HG03432 (cell line): ENCODE measurements at regions not wholly inside any gene's neighbourhood (a gene's known extent, or its start where the extent isn't known, plus 50 kb on each side); places are given as distances from the start of the nearest gene placed in this dataset.
"Not testable (repeated sequence)": the region's sequence is repeated elsewhere in the genome, so short reads cannot be mapped to it uniquely, and the experiment has no call there.

ENCODE experiments used
- ATAC-seq: cut with Tn5 transposase; IDR thresholded peaks from one replicate; pipeline ENCODE4 v1.9.1; 2021; ENCODE audit warnings: mild to moderate bottlenecking, moderate library complexity; ENCODE audit not compliant: unreplicated experiment

DNA sequence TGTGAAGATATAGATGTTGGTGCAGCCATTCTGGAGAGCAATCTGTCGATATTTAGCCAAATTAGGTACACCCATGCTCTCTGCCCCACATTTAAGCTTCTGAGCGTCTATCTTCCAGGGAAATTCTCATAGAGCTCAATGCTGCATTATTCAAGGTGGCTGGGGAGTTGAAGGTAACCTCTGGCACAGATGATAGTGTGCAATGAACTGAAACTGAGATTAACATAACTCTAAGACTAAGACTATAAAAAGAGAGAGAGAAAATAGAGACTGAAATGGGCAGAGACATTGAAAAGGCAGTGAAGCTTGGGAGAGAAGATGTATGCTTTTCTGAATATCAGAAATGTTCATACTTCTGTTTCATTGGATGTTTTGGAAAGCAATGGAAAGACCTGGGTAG is 1197.0 kb upstream of the AUTS2 start:
- ATAC-seq: no peak

- ATAC-seq: no peak
Measured at GRCh38 chr7:68406480-68406879, 1191.8 kb upstream of the AUTS2 start.

- no peak for ATAC-seq
Measured at GRCh38 chr7:68407460-68407859, 1190.8 kb upstream of the AUTS2 start.

- no peak for ATAC-seq
Measured at GRCh38 chr7:68408873-68409272, 1189.4 kb upstream of the AUTS2 start.

GRCh38 chr7:68409851-68410250 is 1188.4 kb upstream of the AUTS2 start:
- no peak for ATAC-seq

GRCh38 chr7:68410693-68411092 is 1187.6 kb upstream of the AUTS2 start:
- ATAC-seq: not testable (repeated sequence)

DNA sequence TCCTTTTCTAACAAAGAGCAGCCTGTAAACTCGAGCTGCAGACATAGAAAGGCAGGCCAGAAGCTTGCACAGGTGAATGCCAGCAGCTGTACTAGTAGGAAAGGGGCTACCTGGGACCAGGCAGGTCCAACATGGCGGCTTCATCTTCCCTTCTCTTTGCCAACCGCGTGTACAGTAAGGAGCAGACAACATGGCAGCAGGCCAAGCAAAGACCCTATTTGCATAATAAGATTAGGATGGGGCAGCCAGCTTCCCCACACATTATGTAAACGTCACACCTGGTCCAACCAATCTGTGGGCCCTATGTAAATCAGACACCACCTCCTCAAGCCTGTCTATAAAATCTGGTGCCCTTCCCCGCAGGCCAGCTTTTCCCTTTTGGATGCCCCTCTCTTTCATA is 1186.5 kb upstream of the AUTS2 start:
- ATAC-seq: no peak

DNA sequence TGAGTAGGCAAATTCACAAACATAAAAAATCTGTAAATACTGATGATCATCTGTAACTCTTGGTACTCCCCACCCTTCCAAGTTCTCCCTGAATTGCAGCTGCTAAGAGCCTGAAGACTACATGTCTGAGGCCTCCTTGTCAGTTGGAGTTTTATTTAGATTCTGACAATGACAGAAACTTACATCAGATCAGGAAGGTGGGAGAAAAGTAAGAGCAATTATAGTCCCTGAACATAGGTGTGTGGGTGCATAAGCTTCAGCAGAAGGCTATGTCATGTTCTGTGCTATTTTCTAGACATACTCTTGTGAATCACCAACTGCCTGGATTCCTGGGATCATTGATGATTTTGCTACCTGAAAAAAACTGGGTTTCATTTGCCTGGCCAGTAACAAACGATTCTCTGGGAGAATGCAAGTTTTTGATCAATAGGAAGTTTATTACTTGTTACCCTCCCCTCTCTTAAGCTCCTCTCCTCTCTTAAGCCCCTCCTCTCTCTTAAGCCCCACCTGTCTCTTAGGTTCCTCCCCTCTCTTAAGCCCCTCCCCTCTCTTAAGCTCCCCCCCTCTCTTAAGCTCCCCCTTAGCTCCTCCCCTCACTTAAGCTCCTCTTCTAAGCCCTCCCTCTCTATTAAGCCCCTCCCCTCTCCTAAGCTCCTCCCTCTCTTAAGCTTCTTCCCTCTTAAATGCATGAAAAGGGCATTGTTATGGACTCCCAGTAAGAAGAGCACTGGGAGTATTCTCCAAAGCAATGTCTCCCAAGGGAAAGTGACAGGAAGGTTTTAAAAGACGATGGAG is 1183.4 kb upstream of the AUTS2 start:
- no peak for ATAC-seq

GRCh38 chr7:68417002-68417401 is 1181.3 kb upstream of the AUTS2 start:
- no peak for ATAC-seq

DNA sequence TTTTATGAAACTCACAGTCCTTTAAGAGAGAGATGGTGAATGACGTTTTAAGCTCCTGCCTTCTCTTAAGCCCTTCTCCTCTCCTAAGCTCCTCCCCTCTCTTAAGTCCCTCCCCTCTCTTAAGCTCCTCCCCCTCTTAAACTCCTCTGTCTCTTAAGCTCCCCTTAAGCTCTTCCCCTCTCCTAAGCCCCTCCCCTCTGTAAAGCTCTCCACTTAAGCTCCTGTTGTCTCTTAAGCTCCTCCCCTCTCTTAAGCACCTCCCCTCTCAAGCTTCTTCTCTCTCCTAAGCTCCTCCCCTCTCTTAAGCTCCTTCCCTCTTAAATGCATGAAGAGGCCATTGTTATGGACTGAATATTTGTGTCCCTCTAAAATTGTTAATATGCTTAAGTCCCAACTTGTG is 1180.6 kb upstream of the AUTS2 start:
- ATAC-seq: no peak

- no peak for ATAC-seq
Measured at GRCh38 chr7:68420342-68421192, 1177.7 kb upstream of the AUTS2 start.

- ATAC-seq: no peak
Measured at GRCh38 chr7:68421712-68422111, 1176.6 kb upstream of the AUTS2 start.

DNA sequence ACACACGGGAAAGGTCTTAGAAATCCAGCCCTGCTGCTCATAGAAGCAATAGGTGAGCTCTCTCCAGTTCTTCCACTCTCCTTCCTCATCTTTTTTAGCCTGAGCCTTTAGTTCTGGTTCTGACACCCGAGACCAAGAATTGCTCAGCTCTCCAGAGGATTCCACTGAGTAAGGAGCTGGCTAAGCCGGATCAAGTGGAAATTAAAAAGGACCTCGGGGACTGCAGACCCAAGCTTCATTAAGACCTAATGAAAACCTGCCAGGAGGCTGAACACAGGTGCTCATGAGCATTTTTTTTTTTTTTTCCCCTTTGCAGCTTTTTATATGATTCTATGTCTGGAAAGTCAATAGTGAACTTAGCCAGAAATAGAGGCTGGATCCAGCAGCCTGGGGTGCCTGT is 1176.0 kb upstream of the AUTS2 start:
- no peak for ATAC-seq

DNA sequence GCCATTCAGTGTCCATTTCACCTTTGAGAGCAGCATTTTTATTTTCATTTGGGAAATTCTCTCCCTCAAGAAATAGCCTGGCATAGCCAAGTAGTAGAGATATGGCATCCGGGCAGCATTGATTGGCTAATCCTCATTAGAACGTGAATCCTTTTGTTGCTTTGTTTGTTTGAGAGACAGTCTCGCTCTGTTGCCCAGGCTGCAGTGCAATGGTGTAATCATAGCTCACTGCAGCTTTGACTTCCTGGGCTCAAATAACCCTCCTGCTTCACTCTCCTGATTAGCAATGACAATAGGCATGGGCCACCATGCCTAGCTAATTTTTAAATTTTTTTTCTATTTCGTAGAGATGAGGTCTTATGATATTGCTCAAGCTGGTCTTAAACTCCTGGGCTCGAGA is 1174.9 kb upstream of the AUTS2 start:
- ATAC-seq: no peak

DNA sequence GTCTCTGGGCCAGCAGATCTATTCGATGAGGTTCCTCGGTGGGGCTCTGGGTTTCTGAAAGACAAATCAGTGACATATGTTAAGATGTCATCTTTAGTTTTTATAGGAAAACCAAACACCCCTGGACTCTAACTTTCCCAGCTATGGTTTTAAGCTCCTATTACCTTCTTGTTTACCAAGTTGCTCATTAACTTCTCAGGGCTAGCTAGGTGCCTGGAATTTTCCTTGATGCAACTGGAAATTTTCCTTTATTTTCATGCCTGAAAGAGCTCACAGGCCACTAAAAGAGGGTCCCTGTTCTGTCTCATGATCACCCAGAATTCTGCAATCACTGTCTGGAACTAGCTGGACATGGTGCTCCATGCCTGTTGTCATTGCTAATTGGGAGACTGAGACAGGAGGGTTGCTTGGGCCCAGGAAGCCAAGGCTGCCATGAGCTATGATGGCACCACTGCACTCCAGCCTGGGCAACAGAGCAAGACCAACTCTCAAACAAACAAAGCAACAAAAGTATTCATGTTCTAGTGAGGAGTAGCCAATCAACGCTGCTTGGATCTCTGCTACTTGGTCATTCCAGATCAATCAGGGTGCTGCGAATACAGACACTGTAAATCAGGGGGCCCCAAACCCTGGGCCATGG is 1173.5 kb upstream of the AUTS2 start:
- no peak for ATAC-seq

DNA sequence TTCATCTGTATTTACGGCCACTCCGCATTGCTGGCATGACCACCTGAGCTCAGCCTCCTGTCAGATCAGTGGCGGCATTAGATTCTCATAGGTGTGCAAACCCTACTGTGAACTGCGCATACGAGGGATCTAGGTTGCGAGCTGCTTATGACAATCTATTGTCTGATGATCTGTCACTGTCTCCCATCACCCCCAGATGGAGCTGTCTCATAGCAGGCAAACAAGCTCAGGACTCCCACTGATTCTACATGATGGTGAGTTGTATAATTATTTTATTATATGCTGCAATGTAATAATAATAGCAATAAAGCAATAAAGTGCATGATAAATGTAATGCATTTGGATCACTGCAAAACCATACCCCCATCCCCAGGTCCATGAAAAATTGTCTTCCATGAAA is 1172.9 kb upstream of the AUTS2 start:
- no peak for ATAC-seq

- no peak for ATAC-seq
Measured at GRCh38 chr7:68429411-68430117, 1168.7 kb upstream of the AUTS2 start.

DNA sequence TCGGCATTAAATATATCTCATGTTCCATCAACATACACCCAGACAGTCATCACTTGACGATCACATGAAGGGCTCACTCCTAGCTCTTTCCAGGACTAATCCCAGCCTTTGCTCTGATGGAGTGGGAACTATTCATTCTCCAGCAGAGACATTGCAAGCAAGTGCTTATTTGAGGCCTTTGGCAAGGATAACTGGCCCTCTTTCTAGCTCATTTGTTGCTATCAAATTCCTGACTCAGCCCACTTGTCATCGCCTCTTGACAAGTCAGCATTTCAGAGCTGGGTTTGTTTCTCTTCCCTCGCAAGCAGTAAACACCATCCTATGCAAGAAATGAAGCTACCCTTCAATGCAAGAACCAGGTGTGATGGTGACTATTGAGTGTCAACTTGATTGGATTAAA is 1165.7 kb upstream of the AUTS2 start:
- ATAC-seq: no peak

DNA sequence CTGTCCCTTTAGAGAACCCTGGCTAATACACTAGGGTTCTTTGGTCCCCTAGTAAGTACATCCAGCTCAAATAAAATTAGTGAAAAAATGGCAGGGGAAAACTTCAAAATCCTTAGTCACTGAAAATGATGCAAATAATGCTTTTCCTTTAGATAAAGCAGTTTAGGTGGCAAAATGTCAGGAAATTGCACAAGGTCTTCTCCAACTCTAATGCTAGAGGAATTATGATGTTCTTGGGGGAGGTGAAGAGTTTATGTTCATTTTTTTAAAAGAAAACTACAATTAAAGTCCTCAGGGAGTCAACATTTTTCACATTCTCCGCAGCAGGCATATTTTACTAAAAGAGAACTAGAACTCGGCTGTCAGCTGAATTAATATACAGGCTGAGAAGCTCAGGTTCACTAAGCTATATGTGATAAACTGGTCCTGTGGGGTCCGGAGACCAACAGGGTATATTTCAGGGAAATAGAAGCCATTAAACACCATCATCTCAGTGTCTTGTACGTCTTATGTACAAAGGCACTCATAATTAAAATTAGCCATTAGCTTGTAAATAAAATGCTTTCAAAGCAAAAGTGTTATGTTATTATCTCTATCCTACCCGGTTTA is 1164.7 kb upstream of the AUTS2 start:
- no peak for ATAC-seq

- no peak for ATAC-seq
Measured at GRCh38 chr7:68434857-68435256, 1163.4 kb upstream of the AUTS2 start.

DNA sequence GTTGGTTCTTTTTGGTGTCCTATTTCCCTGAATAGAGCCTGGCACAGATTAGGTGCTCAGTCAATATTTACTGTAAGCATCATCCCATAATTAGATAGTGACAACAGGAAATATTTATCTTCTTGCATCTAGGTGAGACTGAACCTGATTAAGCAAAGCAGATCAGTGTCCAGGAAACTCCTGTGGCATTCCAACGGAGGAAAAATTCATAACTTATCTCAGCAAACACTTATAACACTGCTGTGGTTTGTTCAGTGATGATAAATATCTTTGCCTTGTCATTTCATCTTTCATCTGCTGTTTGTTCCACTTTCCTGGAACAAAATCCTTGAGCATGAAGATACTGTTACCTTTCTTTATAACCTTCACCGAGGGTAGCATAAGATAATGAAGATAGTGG is 1160.3 kb upstream of the AUTS2 start:
- no peak for ATAC-seq
